ENCODE measurements at regions not wholly inside any gene's neighbourhood (a gene's known extent, or its start where the extent isn't known, plus 50 kb on each side); places are given as distances from the start of the nearest gene placed in this dataset.

GRCh38 chr1:222936042-222936441, 121.2 kb downstream of the DISP1 start (continued):
- TF ChIP-seq ZNF518A (tag by site-specific recombination; conservative IDR thresholded peaks at IDR 0.05; ENCODE audit: low read depth), result no peak

GRCh38 chr1:222938986-222939385, 124.1 kb downstream of the DISP1 start:
- H3K4me3 ChIP-seq (ENCODE audit: low read depth, low read length), result no peak overlapping the region
- ChIA-PET CTCF (interaction anchor here (0.6 kb wide), 1 partner anchor 1889 kb away, joined by 4 read pairs; no protein-coding TSS in a partner anchor), POLR2A (no interaction called here)
- TF ChIP-seq, protein P1, sequence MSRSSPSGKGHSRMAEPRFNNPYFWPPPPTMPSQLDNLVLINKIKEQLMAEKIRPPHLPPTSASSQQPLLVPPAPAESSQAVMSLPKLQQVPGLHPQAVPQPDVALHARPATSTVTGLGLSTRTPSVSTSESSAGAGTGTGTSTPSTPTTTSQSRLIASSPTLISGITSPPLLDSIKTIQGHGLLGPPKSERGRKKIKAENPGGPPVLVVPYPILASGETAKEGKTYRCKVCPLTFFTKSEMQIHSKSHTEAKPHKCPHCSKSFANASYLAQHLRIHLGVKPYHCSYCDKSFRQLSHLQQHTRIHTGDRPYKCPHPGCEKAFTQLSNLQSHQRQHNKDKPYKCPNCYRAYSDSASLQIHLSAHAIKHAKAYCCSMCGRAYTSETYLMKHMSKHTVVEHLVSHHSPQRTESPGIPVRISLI (tag by site-specific recombination; IDR thresholded peaks at IDR 0.05), result no peak
- TF ChIP-seq ZBTB48 (tag by site-specific recombination; IDR thresholded peaks at IDR 0.05) (no peak), WT1 (tag by site-specific recombination; IDR thresholded peaks at IDR 0.05) (no peak), TRIM28 (IDR thresholded peaks at IDR 0.05; ENCODE audit: borderline replicate concordance, low read length) (no peak), ZNF302 (tag by site-specific recombination; IDR thresholded peaks at IDR 0.05; ENCODE audit: low read depth) (no peak), ZNF114 (tag by site-specific recombination; IDR thresholded peaks at IDR 0.05) (no peak), ZNF473 (tag by site-specific recombination; IDR thresholded peaks at IDR 0.05) (no peak), ZSCAN30 (tag by site-specific recombination; IDR thresholded peaks at IDR 0.05) (no peak), ZFP41 (tag by site-specific recombination; IDR thresholded peaks at IDR 0.05; ENCODE audit: borderline replicate concordance) (no peak), ZNF658 (tag by site-specific recombination; IDR thresholded peaks at IDR 0.05) (no peak), ZNF169 (tag by site-specific recombination; IDR thresholded peaks at IDR 0.05) (no peak)
- TF ChIP-seq, protein P2, sequence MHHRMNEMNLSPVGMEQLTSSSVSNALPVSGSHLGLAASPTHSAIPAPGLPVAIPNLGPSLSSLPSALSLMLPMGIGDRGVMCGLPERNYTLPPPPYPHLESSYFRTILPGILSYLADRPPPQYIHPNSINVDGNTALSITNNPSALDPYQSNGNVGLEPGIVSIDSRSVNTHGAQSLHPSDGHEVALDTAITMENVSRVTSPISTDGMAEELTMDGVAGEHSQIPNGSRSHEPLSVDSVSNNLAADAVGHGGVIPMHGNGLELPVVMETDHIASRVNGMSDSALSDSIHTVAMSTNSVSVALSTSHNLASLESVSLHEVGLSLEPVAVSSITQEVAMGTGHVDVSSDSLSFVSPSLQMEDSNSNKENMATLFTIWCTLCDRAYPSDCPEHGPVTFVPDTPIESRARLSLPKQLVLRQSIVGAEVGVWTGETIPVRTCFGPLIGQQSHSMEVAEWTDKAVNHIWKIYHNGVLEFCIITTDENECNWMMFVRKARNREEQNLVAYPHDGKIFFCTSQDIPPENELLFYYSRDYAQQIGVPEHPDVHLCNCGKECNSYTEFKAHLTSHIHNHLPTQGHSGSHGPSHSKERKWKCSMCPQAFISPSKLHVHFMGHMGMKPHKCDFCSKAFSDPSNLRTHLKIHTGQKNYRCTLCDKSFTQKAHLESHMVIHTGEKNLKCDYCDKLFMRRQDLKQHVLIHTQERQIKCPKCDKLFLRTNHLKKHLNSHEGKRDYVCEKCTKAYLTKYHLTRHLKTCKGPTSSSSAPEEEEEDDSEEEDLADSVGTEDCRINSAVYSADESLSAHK (tag by site-specific recombination; IDR thresholded peaks at IDR 0.05), result no peak
- TF ChIP-seq, protein P3, sequence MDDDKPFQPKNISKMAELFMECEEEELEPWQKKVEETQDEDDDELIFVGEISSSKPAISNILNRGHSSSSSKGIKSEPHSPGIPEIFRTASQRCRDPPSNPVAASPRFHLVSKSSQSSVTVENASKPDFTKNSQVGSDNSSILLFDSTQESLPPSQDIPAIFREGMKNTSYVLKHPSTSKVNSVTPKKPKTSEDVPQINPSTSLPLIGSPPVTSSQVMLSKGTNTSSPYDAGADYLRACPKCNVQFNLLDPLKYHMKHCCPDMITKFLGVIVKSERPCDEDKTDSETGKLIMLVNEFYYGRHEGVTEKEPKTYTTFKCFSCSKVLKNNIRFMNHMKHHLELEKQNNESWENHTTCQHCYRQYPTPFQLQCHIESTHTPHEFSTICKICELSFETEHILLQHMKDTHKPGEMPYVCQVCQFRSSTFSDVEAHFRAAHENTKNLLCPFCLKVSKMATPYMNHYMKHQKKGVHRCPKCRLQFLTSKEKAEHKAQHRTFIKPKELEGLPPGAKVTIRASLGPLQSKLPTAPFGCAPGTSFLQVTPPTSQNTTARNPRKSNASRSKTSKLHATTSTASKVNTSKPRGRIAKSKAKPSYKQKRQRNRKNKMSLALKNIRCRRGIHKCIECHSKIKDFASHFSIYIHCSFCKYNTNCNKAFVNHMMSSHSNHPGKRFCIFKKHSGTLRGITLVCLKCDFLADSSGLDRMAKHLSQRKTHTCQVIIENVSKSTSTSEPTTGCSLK (tag by site-specific recombination; IDR thresholded peaks at IDR 0.05), result no peak
- H3K4me1 ChIP-seq (ENCODE audit: control insufficient read depth, insufficient read depth, low read length), result peaks cover 3% of the 10 kb centered on the region; the same call in 1 of the 2 replicates
- H3K36me3 ChIP-seq (ENCODE audit: control insufficient read depth in 2 of 2, insufficient read depth in 1 of 2, low read length in 2 of 2), result peaks cover 0 to 6% of the 10 kb centered on the region in 2 experiments; a peak in 2 of 3 replicates
- H3K9me3 ChIP-seq (ENCODE audit: control insufficient read depth, insufficient read depth, low read depth, low read length), result no peaks in the 10 kb centered on the region
- H3K27ac ChIP-seq (ENCODE audit: extremely low read depth, low read depth, low read length), result no peak overlapping the region
